HG03520 (cell line): ENCODE measurements at regions not wholly inside any gene's neighbourhood (a gene's known extent, or its start where the extent isn't known, plus 50 kb on each side); places are given as distances from the start of the nearest gene placed in this dataset.

Source experiments
- ATAC-seq: cut with Tn5 transposase; IDR thresholded peaks from one replicate; pipeline ENCODE4 v1.9.1; 2021; ENCODE audit warnings: mild to moderate bottlenecking, moderate library complexity; ENCODE audit not compliant: unreplicated experiment

DNA sequence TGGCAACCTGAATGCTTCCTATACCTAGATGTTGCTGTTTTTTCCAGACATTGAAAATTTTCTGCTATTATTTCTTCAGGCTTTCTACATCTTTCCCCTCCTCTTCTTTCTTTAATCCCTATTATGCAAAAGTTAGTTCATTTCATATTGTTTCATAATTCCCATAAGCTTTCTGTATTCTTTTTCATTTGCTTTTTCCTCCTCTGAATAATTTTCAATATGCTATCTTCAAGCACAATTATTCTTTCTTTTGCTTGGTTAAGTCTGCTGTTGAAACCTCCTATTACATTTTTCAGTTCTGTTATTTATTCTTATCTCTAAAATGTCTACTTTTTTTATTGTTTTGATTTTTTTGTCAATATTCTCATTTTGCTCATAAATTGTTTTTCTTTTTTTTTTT, 947.1 kb upstream of the MIR17HG start:
- no peak for ATAC-seq

DNA sequence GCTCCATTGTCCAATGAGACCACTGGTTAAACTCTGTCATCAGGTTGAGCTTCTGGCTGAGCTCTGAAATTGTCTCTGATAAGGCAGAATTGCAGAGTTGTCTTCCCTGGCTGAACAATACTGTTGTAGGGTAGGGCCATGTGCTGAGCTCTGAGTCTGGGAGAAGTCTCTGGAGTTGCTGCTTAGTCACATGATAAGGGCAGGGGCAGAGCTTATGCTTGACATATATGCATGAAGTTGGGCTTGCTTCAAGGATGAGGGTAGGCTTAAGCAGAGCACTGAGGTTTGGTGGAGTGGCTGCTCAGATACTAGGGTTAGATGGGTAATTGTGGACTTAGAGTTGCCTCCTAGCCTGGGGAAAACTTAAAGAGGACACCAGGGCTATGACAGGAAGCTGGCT, 946.3 kb upstream of the MIR17HG start:
- ATAC-seq: no peak

DNA sequence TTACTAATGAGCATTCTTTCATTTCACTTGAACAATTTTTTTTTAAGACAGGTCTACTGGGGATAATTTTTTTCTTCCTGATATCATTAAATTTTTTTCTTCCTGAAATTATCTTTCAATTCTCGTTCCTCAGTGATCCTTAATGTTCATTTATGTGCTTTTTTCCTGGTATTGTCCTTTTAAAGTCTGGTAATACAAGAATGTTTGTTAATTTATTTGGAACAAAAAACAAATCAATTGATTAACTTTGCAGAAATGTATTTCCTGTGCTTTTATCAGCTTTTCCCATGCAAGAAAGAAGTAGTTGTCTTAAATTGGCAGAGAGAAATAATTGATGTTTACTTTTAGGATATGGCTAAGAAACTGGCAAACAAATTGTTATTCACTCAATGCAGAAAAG, 945.4 kb upstream of the MIR17HG start:
- ATAC-seq: no peak

- no peak for ATAC-seq
These were observed 944.9 kb upstream of the MIR17HG start for GRCh38 chr13:90402613-90403012.

DNA sequence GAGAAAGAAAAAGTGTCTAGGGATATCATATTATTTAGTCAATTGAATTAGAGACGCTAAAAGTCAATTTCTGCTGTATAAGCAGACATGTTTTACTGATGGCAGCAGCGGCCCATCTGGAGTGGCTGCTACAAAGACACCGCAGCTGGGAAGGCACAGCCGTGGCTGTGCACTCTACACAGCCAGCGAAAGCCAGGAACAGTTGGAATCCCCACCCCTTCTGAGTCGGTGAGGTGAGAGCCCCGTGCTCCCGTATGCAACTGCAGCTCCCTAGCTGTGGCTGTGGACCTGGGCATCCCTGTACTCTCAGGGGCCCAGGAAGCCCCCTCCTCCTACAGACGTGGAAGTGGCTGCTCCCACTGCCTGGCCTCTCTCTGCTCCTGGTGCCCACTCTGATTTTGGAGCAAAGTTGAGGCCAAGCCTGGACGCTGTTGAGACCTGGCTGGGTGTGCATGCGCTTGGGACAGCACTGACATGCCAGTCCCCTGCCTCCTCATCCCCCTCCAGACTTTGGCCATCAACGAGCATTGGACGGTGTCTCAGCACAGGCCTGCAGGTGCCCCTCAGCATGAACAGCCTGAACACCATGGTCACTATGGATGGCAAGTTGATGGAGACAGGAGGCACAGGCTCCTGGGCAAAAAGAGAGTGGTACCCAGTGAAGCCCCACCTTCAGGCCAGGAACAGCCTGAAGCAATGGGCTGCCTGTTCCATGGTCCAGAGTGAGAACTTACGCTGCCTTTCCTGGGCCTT, 944.0 kb upstream of the MIR17HG start:
- ATAC-seq: no peak

DNA sequence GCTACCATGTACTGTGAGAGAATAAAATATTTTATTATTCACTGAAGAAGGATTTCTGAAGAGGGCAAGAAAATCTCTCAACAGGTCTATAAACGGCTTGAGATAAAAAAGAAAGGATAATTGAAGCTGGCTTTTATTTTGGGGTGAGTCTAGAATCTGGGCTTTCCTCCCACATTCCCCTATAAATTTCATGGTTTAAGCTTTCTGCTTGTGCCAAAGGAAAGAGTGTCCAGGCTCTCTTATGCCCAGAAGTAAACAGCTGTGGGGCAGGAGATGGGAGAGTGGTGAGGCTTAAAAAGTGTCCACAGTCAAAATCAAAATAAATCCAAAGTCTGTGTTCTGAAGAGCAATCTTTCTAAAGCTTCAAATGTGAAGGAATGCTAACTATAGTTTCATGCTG, 942.2 kb upstream of the MIR17HG start:
- no peak for ATAC-seq

GRCh38 chr13:90412980-90413379, 934.5 kb upstream of the MIR17HG start:
- no peak for ATAC-seq

DNA sequence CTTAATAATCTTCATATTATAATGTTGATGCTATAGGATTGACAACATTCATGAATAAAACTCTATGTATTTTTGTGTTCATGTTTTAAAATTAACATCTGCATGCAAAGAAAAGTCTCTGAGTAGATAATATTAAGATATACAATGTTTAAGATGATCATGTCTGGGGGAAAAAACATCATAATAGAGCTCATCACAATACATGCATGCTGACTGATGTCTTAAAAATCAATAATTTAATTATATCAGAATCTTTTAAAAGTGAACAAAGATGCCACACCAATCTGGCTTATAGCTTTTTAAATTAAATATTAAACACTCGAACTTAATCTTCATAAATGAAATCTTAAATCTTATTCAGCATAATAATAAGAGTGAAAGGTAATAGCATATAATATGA, 933.9 kb upstream of the MIR17HG start:
- no peak for ATAC-seq

- no peak for ATAC-seq
These were observed 932.5 kb upstream of the MIR17HG start for GRCh38 chr13:90414691-90415596.

GRCh38 chr13:90415902-90416301, 931.6 kb upstream of the MIR17HG start:
- no peak for ATAC-seq

GRCh38 chr13:90416519-90416918, 931.0 kb upstream of the MIR17HG start:
- no peak for ATAC-seq

GRCh38 chr13:90416938-90417337, 930.5 kb upstream of the MIR17HG start:
- ATAC-seq: no peak

DNA sequence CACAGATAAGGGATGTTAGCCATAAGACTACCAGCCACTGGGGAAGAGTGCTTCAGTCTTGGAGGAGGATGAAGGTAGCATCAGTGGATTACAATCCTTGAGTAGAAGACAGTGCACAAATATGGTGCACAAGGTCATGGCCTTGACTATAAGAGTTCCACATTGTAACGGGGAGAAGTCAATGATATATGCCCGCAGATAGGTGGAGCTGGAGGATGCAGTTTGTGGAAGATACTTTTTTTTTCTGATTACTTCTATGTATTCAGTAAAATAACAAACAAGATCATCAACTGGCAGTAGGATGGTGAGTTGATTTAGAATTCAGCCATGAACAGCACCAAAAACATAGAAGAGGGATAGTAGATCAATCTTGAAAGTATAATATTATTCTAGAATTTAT, 926.8 kb upstream of the MIR17HG start:
- ATAC-seq: no peak

DNA sequence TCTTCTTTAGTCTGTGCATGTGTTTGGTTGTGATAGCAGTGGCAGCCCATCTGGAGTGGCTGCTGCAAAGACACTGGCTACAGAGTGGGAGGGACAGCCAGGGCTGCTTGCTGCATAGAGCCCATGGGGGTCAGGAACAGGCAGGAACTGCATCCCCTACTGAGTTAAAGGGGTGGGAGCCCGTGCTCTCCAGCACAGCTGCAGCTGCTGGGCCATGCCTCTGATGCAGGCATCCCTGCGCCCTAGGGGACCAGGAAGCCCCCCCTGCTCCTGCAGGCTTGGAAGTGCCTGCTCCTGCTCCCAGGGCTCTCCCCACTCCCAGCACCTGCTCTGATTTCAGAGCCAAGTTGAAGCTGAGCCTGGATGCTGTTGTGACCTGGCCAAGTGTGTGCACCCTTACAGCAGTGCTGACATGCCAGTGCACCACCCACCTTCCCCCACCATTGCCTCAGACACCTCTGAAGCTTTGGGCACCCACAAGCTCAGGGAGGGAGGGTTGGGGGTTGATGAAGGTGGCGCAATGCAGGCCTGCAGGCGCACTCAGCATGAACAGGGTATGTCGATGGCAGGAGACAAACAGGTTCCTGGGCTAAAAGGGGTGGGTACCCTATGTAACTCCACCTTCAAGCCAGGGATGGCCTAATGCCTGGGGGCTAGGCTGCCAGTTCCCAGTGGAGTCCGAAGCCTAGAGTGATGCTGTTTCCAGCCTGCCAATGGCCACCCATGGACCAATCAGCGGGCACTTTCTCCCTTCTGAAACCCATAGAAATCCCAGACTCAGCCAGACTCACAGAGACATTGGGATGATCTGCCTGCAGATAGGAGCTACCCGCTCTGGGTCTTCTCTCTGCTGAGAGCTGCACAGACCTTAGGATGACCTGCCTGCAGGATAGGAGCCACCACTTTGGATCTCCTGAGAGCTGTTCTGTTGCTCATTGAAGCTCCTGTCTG, 919.9 kb upstream of the MIR17HG start:
- ATAC-seq: no peak

DNA sequence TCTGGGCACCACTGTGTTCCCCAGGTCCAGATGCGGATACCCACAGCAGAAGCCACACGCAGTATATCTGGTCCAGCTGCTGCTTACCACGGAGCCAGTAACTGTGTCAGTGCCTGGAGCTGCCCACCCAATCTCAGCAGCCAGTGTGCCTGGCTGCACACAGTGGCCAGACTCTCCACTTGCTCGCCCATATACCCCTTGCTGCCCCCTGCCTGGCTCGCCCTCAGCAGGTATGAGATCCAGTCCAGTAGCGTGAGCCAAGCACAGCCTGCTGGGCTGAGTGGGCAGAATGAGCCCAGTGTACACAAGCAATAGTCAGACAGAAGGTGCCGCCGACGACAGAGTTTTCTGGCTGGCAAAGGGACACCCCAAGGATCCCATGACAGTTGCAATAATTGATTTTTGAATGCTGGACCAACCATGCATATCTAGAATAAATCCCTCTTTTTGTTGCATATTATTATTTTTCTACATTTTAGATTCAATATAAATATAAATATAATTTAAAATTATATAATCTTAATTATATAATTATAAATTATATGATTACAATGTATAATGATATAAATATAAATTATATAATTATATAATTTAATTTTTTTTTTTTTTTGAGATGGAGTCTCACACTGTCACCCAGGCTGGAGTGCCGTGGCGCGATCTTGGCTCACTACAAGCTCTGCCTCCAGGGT, 918.8 kb upstream of the MIR17HG start:
- no peak for ATAC-seq

GRCh38 chr13:90430127-90430526, 917.4 kb upstream of the MIR17HG start:
- no peak for ATAC-seq

DNA sequence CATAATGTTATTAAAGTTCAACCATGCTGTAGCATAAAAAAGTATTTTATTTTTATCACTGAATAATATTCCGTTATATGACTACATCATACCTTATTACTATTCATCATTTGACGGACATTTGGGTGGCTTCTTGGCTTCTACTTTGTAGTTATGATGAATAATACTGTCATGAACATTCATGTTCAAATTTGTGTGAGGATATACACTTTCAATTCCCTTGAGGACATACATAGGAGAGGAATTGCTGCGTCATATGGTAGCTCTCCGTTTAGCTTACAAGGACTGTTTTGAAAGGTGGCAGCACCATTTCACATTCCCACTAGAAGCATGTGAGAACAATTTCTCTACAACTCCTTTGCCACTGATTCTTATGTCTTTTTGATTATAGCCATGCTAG, 910.8 kb upstream of the MIR17HG start:
- ATAC-seq: no peak

DNA sequence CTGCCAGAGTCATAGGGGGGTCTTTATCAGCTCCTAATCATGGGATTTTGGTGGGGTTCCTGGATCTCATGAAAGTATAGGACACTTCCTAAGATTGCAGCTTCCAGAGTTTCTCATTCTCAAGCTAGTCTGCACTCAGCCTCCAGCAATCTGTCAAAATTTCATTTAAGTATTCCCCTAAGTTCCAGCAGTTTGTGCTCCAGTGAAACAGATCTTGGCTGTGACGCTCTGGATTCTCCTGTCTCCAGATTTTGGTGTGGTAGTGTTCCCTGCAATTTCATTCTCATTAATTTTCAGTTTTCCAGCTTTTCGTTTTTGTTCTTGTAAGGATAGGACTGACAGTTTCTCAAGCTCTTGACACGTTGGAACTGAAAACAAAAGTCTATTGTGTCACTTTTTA, 908.9 kb upstream of the MIR17HG start:
- no peak for ATAC-seq

- ATAC-seq: no peak
These were observed 904.2 kb upstream of the MIR17HG start for GRCh38 chr13:90443268-90443667.

DNA sequence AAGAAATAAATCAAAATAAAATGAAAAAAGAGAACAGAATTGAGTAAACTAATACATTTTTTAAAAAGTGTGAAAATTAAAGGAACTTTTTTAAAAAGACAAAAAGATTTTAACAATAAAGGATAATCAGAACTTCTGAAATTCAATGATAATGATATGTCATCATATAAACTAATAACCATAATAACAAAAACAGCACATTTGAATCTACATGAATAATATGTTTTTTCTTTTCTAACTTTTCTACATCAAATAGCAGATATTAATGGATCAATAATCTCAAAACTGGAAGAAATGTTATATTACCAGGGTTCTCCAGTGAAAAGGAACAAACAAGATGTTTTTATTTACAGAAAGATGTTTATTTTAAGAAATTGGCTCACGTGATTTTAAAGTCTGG, 903.3 kb upstream of the MIR17HG start:
- no peak for ATAC-seq

GRCh38 chr13:90445179-90445578, 902.3 kb upstream of the MIR17HG start:
- ATAC-seq: no peak
